ENCODE measurements at regions not wholly inside any gene's neighbourhood (a gene's known extent, or its start where the extent isn't known, plus 50 kb on each side); places are given as distances from the start of the nearest gene placed in this dataset.

DNA sequence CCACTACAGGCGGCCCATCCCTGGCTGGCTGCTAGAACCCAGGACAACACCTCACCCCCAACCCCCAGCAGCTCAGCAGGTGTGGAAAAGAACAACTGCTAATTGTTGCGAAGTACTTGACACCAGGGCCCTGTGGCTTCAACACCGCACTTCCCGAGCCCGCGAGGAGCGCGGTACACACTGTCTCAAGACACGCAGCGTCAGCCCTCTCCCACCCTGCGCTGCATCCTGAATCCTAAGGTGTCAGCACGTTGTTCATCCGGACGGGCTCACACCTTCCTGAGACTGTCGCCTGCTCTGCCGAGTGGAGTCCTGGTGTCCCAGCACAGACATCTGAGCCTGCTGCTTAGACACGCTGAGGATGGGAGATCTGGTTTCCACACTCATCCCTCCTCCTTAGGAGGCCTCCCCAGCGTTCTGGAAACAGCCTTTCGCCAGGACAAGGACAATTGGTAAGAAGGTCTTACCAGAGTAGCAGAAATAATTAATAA is 1336.2 kb downstream of the BRD1 start:
- Histone ChIP-seq H3K27me3 (replicated peaks in 1 of 7) (peaks cover 2 to 92% (median 39%) of the 10 kb centered on the region in 7 donors), H3K4me1 (peaks cover 0 to 19% (median 10%) of the 10 kb centered on the region in 6 donors), H3K27ac (no peak overlapping the region), H3K9me3 (no peaks in the 10 kb centered on the region), H3K4me3 (no peak overlapping the region), H3K36me3 (no peaks in the 10 kb centered on the region)
- peak; percentile 67 for DNase-seq
- WGBS, 5 donors, result 15 to 42% (median 27%) methylated on average over 19 of the region's 19 CpGs
- intact Hi-C loops (cut with DNase I; ENCODE audit: low total_unique reads), result loop anchor here (5.0 kb wide), 1 partner anchor 1689 kb away; no protein-coding TSS in a partner anchor
- TF ChIP-seq, protein P1, sequence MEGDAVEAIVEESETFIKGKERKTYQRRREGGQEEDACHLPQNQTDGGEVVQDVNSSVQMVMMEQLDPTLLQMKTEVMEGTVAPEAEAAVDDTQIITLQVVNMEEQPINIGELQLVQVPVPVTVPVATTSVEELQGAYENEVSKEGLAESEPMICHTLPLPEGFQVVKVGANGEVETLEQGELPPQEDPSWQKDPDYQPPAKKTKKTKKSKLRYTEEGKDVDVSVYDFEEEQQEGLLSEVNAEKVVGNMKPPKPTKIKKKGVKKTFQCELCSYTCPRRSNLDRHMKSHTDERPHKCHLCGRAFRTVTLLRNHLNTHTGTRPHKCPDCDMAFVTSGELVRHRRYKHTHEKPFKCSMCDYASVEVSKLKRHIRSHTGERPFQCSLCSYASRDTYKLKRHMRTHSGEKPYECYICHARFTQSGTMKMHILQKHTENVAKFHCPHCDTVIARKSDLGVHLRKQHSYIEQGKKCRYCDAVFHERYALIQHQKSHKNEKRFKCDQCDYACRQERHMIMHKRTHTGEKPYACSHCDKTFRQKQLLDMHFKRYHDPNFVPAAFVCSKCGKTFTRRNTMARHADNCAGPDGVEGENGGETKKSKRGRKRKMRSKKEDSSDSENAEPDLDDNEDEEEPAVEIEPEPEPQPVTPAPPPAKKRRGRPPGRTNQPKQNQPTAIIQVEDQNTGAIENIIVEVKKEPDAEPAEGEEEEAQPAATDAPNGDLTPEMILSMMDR (IDR thresholded peaks at IDR 0.05 in 8 of 11, conservative IDR thresholded peaks at IDR 0.05 in 3 of 11), result no peak
- TF ChIP-seq POLR2A (IDR thresholded peaks at IDR 0.05), result no peak
- TF ChIP-seq POLR2AphosphoS5 (IDR thresholded peaks at IDR 0.05), result no peak

GRCh38 chr22:48490500-48491411 is 1336.9 kb downstream of the BRD1 start:
- H3K4me3 ChIP-seq, result peak overlapping the region in 4 of 8 donors; percentile 22 to 54 (median 33)
- 4 to 11% (median 6%) methylated on average over 34 to 51 of the region's 51 CpGs for WGBS, 5 donors
- H3K36me3 ChIP-seq, result no peaks in the 10 kb centered on the region
- DNase-seq, result peak; percentile 52
- no peaks in the 10 kb centered on the region for H3K9me3 ChIP-seq
- TF ChIP-seq, protein P1 (IDR thresholded peaks at IDR 0.05 in 8 of 11, conservative IDR thresholded peaks at IDR 0.05 in 3 of 11), result no peak
- intact Hi-C loops (cut with DNase I; ENCODE audit: low total_unique reads), result loop anchor here (5.0 kb wide), 1 partner anchor 1688 kb away; no protein-coding TSS in a partner anchor
- H3K4me1 ChIP-seq, result peaks cover 0 to 19% (median 10%) of the 10 kb centered on the region in 6 donors
- H3K27me3 ChIP-seq (replicated peaks in 1 of 7), result peaks cover 2 to 97% (median 39%) of the 10 kb centered on the region in 7 donors
- H3K27ac ChIP-seq, result no peak overlapping the region

GRCh38 chr22:48489551-48490499 is 1337.8 kb downstream of the BRD1 start:
- peaks cover 0 to 19% (median 10%) of the 10 kb centered on the region in 6 donors for H3K4me1 ChIP-seq
- no peak overlapping the region for H3K27ac ChIP-seq
- peak overlapping the region in 7 of 8 donors; percentile 9 to 54 (median 23) for H3K4me3 ChIP-seq
- WGBS, 5 donors, result 1 to 8% (median 1%) methylated on average over 49 to 113 of the region's 113 CpGs
- peaks cover 2 to 99% (median 39%) of the 10 kb centered on the region in 7 donors for H3K27me3 ChIP-seq (replicated peaks in 1 of 7)
- TF ChIP-seq, protein P1 (IDR thresholded peaks at IDR 0.05 in 8 of 11, conservative IDR thresholded peaks at IDR 0.05 in 3 of 11), result no peak
- peak; percentile 57 for DNase-seq
- intact Hi-C loops (cut with DNase I; ENCODE audit: low total_unique reads), result loop anchor here (5.0 kb wide), 1 partner anchor 1688 kb away; no protein-coding TSS in a partner anchor
- H3K9me3 ChIP-seq, result no peaks in the 10 kb centered on the region
- no peaks in the 10 kb centered on the region for H3K36me3 ChIP-seq

Measured in spleen (tissue), 11 donors.